Muscle layer of duodenum (tissue), 2 donors: ENCODE measurements at regions not wholly inside any gene's neighbourhood (a gene's known extent, or its start where the extent isn't known, plus 50 kb on each side); places are given as distances from the start of the nearest gene placed in this dataset.

Source experiments
- H3K27ac ChIP-seq: one replicate; pipeline ENCODE4 v1.7.0; 2013; ENCODE audit warnings: mild to moderate bottlenecking, low read length
- H3K27me3 ChIP-seq: one replicate; pipeline ENCODE4 v1.7.0; 2013; ENCODE audit warnings: low read depth, mild to moderate bottlenecking, control low read depth, low read length
- H3K36me3 ChIP-seq, 2 donors: one replicate each; pipeline ENCODE4 v1.7.0; 2013; ENCODE audit warnings: low read length in 2 of 2, control low read depth in 1 of 2, mild to moderate bottlenecking in 1 of 2; ENCODE audit not compliant: insufficient read depth in 2 of 2, control insufficient read depth in 1 of 2
- H3K4me1 ChIP-seq, 2 donors: one replicate each; pipeline ENCODE4 v1.7.0; 2013; ENCODE audit warnings: low read length in 2 of 2, mild to moderate bottlenecking in 2 of 2, control low read depth in 1 of 2, moderate library complexity in 1 of 2; ENCODE audit not compliant: insufficient read depth in 2 of 2, control insufficient read depth in 1 of 2
- H3K4me3 ChIP-seq, 2 donors: one replicate each; pipeline ENCODE4 v1.7.0; 2013; ENCODE audit warnings: low read length in 2 of 2, low read depth in 1 of 2, mild to moderate bottlenecking in 1 of 2
- H3K9me3 ChIP-seq, 2 donors: one replicate each; pipeline ENCODE4 v1.7.0; 2013; ENCODE audit warnings: low read length in 2 of 2, control low read depth in 1 of 2, mild to moderate bottlenecking in 1 of 2; ENCODE audit not compliant: control insufficient read depth in 1 of 2
- donor health status: healthy.

DNA sequence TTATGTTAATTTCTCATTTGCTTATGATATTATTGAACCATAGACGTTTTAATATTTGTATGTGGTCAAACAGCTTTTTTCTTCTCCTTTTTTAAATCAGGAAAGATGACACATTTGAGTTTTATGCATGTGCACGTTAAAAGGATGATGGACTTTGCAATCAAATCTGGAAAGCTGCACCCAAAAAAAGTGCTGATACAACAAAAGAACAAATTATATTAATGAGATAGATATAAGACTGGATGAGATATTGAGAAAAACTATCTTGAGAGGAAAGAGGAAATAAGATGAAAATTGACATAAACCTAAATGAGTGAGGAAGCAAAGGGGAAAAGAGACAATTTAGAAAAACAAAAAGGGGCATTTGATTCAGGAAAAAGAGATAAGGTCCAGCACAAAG is 96.4 kb upstream of the CBLN2 start:
- no peaks in the 10 kb centered on the region for H3K9me3 ChIP-seq
- H3K27me3 ChIP-seq = no peaks in the 10 kb centered on the region
- no peaks in the 10 kb centered on the region for H3K4me1 ChIP-seq
- peak overlapping the region in 1 of 2 donors; percentile 19 for H3K4me3 ChIP-seq
- no peaks in the 10 kb centered on the region for H3K36me3 ChIP-seq
- H3K27ac ChIP-seq = no peak overlapping the region

DNA sequence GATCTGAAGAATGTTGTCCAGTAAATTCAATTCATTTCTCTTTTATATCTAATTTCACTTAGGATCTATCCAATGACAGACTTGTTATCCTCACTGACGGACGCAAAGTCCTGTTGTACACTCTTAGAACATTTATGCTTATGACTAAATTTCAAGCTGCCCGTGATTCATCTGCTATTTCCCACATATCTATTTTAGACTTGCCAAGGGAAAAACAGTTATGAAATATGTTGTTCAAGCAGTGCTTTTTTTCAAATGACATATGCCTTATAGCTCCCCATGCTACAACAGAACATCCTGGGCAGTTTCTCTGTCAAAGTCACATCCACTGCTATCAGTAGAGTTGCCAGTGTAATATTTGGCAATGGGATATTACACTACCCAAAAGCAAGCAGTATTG is 94.2 kb upstream of the CBLN2 start:
- H3K9me3 ChIP-seq = no peaks in the 10 kb centered on the region
- H3K4me3 ChIP-seq = no peak overlapping the region
- no peak overlapping the region for H3K27ac ChIP-seq
- no peaks in the 10 kb centered on the region for H3K27me3 ChIP-seq
- no peaks in the 10 kb centered on the region for H3K4me1 ChIP-seq
- no peaks in the 10 kb centered on the region for H3K36me3 ChIP-seq

DNA sequence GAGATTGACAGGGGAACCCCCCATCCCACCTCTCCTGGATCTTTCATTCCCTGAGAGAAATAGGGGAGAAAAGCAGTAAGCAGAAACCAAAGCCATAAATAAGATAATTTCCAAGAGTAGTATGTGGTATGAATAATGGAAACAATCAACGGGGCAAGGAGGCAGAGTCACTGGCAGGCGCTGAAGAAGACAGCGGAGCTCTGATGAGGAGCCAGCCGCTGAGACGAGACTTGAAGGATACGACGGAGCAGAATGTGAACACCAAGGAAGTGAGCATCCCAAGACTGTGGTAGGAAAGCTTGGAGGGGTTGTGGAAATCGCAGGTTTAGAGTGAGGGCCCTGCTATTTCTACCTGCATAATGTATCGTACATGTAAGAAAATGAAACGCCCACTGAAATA is 93.6 kb upstream of the CBLN2 start:
- no peak overlapping the region for H3K27ac ChIP-seq
- no peaks in the 10 kb centered on the region for H3K4me1 ChIP-seq
- H3K36me3 ChIP-seq = no peaks in the 10 kb centered on the region
- H3K9me3 ChIP-seq = no peaks in the 10 kb centered on the region
- no peaks in the 10 kb centered on the region for H3K27me3 ChIP-seq
- H3K4me3 ChIP-seq = no peak overlapping the region

DNA sequence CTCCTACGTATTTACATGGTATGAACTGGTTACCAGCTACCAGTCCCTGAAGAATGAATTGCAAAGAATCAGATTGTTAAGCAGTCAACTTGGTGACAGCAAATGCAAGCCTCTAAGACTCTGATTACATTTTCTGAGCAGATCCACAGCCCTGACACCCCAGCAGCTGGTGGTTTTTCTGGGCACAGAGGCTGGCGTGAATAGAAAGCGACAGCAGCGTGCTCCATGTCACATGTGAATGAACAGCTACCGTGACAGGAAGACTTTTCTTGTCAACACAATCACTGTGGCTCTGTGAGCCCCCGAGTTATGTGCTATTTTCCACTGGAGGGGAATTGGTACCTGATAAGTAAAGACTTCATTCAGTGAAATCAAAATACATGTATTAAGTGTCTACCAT is 93.2 kb upstream of the CBLN2 start:
- no peak overlapping the region for H3K27ac ChIP-seq
- H3K36me3 ChIP-seq = no peaks in the 10 kb centered on the region
- H3K27me3 ChIP-seq = no peaks in the 10 kb centered on the region
- no peaks in the 10 kb centered on the region for H3K9me3 ChIP-seq
- H3K4me3 ChIP-seq = no peak overlapping the region
- H3K4me1 ChIP-seq = no peaks in the 10 kb centered on the region

DNA sequence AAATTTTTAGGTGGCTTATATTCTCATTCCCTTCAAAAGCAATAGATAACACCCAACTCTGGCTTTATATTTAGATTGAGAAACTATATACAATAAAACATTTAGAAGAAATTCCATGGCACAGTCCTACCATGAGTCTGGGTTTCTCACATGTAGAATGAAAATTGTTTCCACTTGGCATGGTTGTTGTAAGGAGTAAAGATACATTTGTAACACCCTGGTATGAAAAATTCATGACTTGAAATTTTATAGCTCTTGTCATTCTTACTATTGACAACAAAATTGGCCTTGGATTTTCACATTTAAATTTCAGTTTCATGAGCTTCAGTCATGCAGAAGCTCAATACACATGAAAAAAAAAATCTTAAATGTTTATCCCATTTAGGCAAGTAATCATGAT is 92.5 kb upstream of the CBLN2 start:
- Histone ChIP-seq H3K4me3 (no peak overlapping the region), H3K4me1 (no peaks in the 10 kb centered on the region), H3K9me3 (no peaks in the 10 kb centered on the region), H3K27ac (no peak overlapping the region), H3K27me3 (no peaks in the 10 kb centered on the region), H3K36me3 (no peaks in the 10 kb centered on the region)

GRCh38 chr18:72634500-72634899 is 90.4 kb upstream of the CBLN2 start:
- Histone ChIP-seq H3K4me3 (no peak overlapping the region), H3K4me1 (no peaks in the 10 kb centered on the region), H3K27me3 (no peaks in the 10 kb centered on the region), H3K27ac (no peak overlapping the region), H3K9me3 (no peaks in the 10 kb centered on the region), H3K36me3 (no peaks in the 10 kb centered on the region)

GRCh38 chr18:72630991-72631390 is 86.8 kb upstream of the CBLN2 start:
- no peaks in the 10 kb centered on the region for H3K27me3 ChIP-seq
- no peaks in the 10 kb centered on the region for H3K4me1 ChIP-seq
- H3K4me3 ChIP-seq = no peak overlapping the region
- no peaks in the 10 kb centered on the region for H3K9me3 ChIP-seq
- no peak overlapping the region for H3K27ac ChIP-seq
- H3K36me3 ChIP-seq = no peaks in the 10 kb centered on the region

DNA sequence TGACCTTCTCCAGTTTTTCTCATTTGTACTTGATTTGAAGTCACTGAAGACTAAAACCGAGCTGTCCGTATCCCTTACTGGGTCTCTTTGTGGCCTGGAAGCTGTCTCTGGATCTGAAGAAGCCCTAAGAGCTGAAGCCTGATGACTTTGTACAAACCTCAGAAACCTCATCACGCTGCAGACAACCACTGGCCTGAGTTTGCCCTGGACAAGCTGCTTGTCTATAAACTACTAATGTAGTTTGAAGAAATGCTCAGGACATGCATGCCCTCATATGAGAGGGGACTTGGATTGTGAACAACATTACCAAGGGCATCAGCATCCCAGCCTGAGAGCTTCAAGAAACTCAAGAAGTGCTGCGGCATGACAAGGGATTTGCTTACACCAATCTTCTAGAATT is 79.3 kb upstream of the CBLN2 start:
- H3K9me3 ChIP-seq = no peaks in the 10 kb centered on the region
- no peak overlapping the region for H3K4me3 ChIP-seq
- no peaks in the 10 kb centered on the region for H3K36me3 ChIP-seq

DNA sequence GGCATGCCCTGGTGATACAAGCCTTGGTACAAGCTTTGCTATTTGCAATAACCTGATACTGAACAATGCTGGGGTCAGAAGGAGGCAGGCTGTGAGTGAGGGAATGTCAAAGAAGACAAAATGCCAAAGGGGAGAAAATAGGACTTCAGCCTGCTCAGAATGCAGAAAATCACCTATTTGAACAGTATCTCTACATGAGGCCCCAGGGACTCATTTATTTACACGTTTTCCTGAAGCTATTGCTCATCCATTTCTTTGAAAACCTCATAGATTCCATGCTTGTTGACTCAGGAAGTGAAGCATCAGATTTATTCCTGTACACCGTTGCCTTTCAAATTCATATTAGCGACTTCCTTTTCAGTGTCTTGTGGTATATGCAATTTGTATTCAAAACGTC is 69.4 kb upstream of the CBLN2 start:
- Histone ChIP-seq H3K9me3 (no peaks in the 10 kb centered on the region), H3K36me3 (no peaks in the 10 kb centered on the region), H3K4me3 (no peak overlapping the region), H3K27me3 (no peaks in the 10 kb centered on the region), H3K27ac (no peak overlapping the region), H3K4me1 (no peaks in the 10 kb centered on the region)

More for the DNA sequence above, 79.3 kb upstream of the CBLN2 start:
- H3K27me3 ChIP-seq = no peaks in the 10 kb centered on the region
- H3K27ac ChIP-seq = no peak overlapping the region
- no peaks in the 10 kb centered on the region for H3K4me1 ChIP-seq

- Histone ChIP-seq H3K4me3 (no peak overlapping the region), H3K9me3 (no peaks in the 10 kb centered on the region), H3K36me3 (no peaks in the 10 kb centered on the region), H3K27me3 (no peaks in the 10 kb centered on the region), H3K4me1 (no peaks in the 10 kb centered on the region), H3K27ac (no peak overlapping the region)
These were observed 68.9 kb upstream of the CBLN2 start for GRCh38 chr18:72612894-72613533.

DNA sequence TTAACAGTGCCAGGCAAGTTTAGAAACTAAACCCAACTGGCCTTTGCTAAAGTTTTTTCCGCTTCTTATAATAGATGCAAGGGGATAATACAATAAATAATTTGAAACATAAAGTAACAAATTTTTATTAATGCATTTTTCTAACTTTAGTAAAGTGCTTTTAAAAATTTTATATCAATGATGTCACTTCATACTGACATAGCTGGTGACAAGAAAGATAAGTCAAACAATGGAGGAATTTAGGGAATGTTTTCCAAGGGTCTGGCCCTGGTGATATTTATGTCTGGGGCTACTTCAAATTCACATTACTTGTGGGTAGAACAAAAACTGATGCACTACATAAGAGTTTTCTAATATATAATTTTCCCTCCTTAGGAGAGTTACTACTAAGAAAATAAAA is 61.2 kb upstream of the CBLN2 start:
- Histone ChIP-seq H3K36me3 (no peaks in the 10 kb centered on the region), H3K4me1 (no peaks in the 10 kb centered on the region), H3K27me3 (no peaks in the 10 kb centered on the region), H3K4me3 (no peak overlapping the region), H3K27ac (no peak overlapping the region), H3K9me3 (peaks cover 0 to 4% of the 10 kb centered on the region in 2 donors)

- Histone ChIP-seq H3K36me3 (no peaks in the 10 kb centered on the region), H3K4me3 (no peak overlapping the region), H3K27ac (no peak overlapping the region), H3K27me3 (no peaks in the 10 kb centered on the region), H3K4me1 (no peaks in the 10 kb centered on the region), H3K9me3 (peaks cover 0 to 4% of the 10 kb centered on the region in 2 donors)
These were observed 57.8 kb upstream of the CBLN2 start for GRCh38 chr18:72601944-72602343.
